Spleen (tissue), 11 donors: ENCODE measurements at regions not wholly inside any gene's neighbourhood (a gene's known extent, or its start where the extent isn't known, plus 50 kb on each side); places are given as distances from the start of the nearest gene placed in this dataset.

Source experiments
- DNase-seq: peaks from one replicate; pipeline ENCODE4 v3.0.0-alpha.2; 2020
- H3K27ac ChIP-seq, 8 donors: fragments of 200-600 bp; sonication (generic) in 7 of 8; 1 replicate in 4 of 8; 2 replicates in 4 of 8; pipeline versions ENCODE4 v1.5.0 to v1.8.0; 2016 to 2021; ENCODE audit warnings: inconsistent platforms in 4 of 8, mild to moderate bottlenecking in 4 of 8, moderate library complexity in 1 of 8
- H3K27me3 ChIP-seq, 7 donors: fragments of 200-600 bp; sonication (generic) in 6 of 7; replicated peaks in 1 of 7; 1 replicate in 4 of 7; 2 replicates in 3 of 7; pipeline versions ENCODE4 v1.5.0 to v1.8.0; 2016 to 2021; ENCODE audit warnings: inconsistent platforms in 3 of 7, mild to moderate bottlenecking in 1 of 7
- H3K36me3 ChIP-seq, 6 donors: fragments of 200-600 bp; sonication (generic) in 5 of 6; 1 replicate in 4 of 6; 2 replicates in 2 of 6; pipeline versions ENCODE4 v1.5.0 to v1.8.0; 2016 to 2021; ENCODE audit warnings: inconsistent platforms in 2 of 6
- H3K4me1 ChIP-seq, 6 donors: fragments of 200-600 bp; sonication (generic) in 5 of 6; 1 replicate in 3 of 6; 2 replicates in 3 of 6; pipeline versions ENCODE4 v1.5.0 to v1.8.0; 2016 to 2021; ENCODE audit warnings: inconsistent platforms in 3 of 6
- H3K4me3 ChIP-seq, 8 donors: fragments of 200-600 bp; sonication (generic) in 7 of 8; 1 replicate in 4 of 8; 2 replicates in 4 of 8; pipeline versions ENCODE4 v1.5.0 to v1.8.0; 2016 to 2021; ENCODE audit warnings: inconsistent platforms in 4 of 8, mild to moderate bottlenecking in 4 of 8, moderate library complexity in 2 of 8
- H3K9me3 ChIP-seq, 8 donors: fragments of 200-600 bp; sonication (generic) in 7 of 8; 1 replicate in 4 of 8; 2 replicates in 4 of 8; pipeline versions ENCODE4 v1.5.0 to v1.8.0; 2016 to 2021; ENCODE audit warnings: inconsistent platforms in 4 of 8
- CTCF ChIP-seq, 11 experiments: fragments of 200-600 bp in 7 of 11; fragments of 450-650 bp in 4 of 11; sonication (generic) in 4 of 11; IDR thresholded peaks in 8 of 11; conservative IDR thresholded peaks in 3 of 11; 1 replicate in 7 of 11; 2 replicates in 4 of 11; pipeline versions ENCODE4 v1.4.0 to v1.8.0; 2016 to 2021; ENCODE audit warnings: antibody characterized with exemption in 11 of 11, inconsistent platforms in 4 of 11, mild to moderate bottlenecking in 1 of 11
- POLR2A ChIP-seq, 3 donors: fragments of 450-650 bp; IDR thresholded peaks; one replicate each; pipeline ENCODE4 v1.5.1; 2017; ENCODE audit warnings: antibody characterized with exemption in 3 of 3, mild to moderate bottlenecking in 1 of 3
- POLR2AphosphoS5 ChIP-seq, 3 donors: sonication (generic); formaldehyde crosslinking; IDR thresholded peaks; one replicate each; pipeline ENCODE4 v1.5.1; 2017; ENCODE audit warnings: antibody characterized with exemption in 3 of 3
- WGBS, 5 donors: extraction: QIAGEN DNeasy Blood & Tissue Kit in 3 of 5; methylation state at CpG; one replicate each; pipeline versions ENCODE4 v1.1.5 to v1.1.7; 2013 to 2018; 5-methylcytosine and 5-hydroxymethylcytosine counted together
- intact Hi-C: fragments of 100-400 bp; cut with DNase I; formaldehyde crosslinking; loops from one replicate; pipeline ENCODE4 v1.15.0; 2023; ENCODE audit warnings: low total_unique reads
- donor health status: healthy with polysubstance abuse.
- donor health status: DM: no; HTN: no; CAD: no; lungs with moderate emphysema.
- donor health status: DM: no; HTN: no; CAD: no.
- donor health status: Bipolar disorder and iron deficiency.
- donor health status: healthy.
- donor health status: DM: no; HTN: no; CAD: no.
- donor health status: DM: yes; HTN: yes; CAD: no.

GRCh38 chr15:46322753-46323152, 687.9 kb downstream of the SQOR start:
- Histone ChIP-seq H3K9me3 (no peaks in the 10 kb centered on the region), H3K27me3 (no peaks in the 10 kb centered on the region), H3K36me3 (no peaks in the 10 kb centered on the region), H3K27ac (no peak overlapping the region), H3K4me1 (no peaks in the 10 kb centered on the region), H3K4me3 (no peak overlapping the region)
- TF ChIP-seq POLR2A (IDR thresholded peaks at IDR 0.05) (no peak), POLR2AphosphoS5 (IDR thresholded peaks at IDR 0.05) (no peak), CTCF (IDR thresholded peaks at IDR 0.05 in 8 of 11, conservative IDR thresholded peaks at IDR 0.05 in 3 of 11) (no peak)
- 80 to 91% (median 87%) methylated on average over 3 of the region's 3 CpGs for WGBS, 5 donors
- intact Hi-C loops, result no loop called here
- no peak for DNase-seq

- intact Hi-C loops, result no loop called here
- DNase-seq, result no peak
- no peak for TF ChIP-seq POLR2A (IDR thresholded peaks at IDR 0.05)
- no peak for TF ChIP-seq POLR2AphosphoS5 (IDR thresholded peaks at IDR 0.05)
- no peak for TF ChIP-seq CTCF (IDR thresholded peaks at IDR 0.05 in 8 of 11, conservative IDR thresholded peaks at IDR 0.05 in 3 of 11)
- Histone ChIP-seq H3K4me1 (no peaks in the 10 kb centered on the region), H3K27me3 (no peaks in the 10 kb centered on the region), H3K4me3 (no peak overlapping the region), H3K9me3 (no peaks in the 10 kb centered on the region), H3K27ac (no peak overlapping the region), H3K36me3 (no peaks in the 10 kb centered on the region)
Measured at GRCh38 chr15:46326173-46326572, 691.3 kb downstream of the SQOR start.

- intact Hi-C loops, result no loop called here
- no peak overlapping the region for H3K4me3 ChIP-seq
- DNase-seq, result no peak
- no peaks in the 10 kb centered on the region for H3K9me3 ChIP-seq
- 93 to 98% (median 94%) methylated on average over 1 of the region's 1 CpG for WGBS, 5 donors
- no peak overlapping the region for H3K27ac ChIP-seq
- no peak for TF ChIP-seq POLR2AphosphoS5 (IDR thresholded peaks at IDR 0.05)
- TF ChIP-seq POLR2A (IDR thresholded peaks at IDR 0.05), result no peak
- TF ChIP-seq CTCF (IDR thresholded peaks at IDR 0.05 in 8 of 11, conservative IDR thresholded peaks at IDR 0.05 in 3 of 11), result no peak
- H3K36me3 ChIP-seq, result no peaks in the 10 kb centered on the region
- H3K27me3 ChIP-seq, result no peaks in the 10 kb centered on the region
- H3K4me1 ChIP-seq, result no peaks in the 10 kb centered on the region
Measured at GRCh38 chr15:46328821-46329220, 694.0 kb downstream of the SQOR start.

- Histone ChIP-seq H3K36me3 (no peaks in the 10 kb centered on the region), H3K27me3 (no peaks in the 10 kb centered on the region), H3K27ac (no peak overlapping the region), H3K4me3 (no peak overlapping the region), H3K4me1 (no peaks in the 10 kb centered on the region), H3K9me3 (no peaks in the 10 kb centered on the region)
- no peak for DNase-seq
- TF ChIP-seq CTCF (IDR thresholded peaks at IDR 0.05 in 8 of 11, conservative IDR thresholded peaks at IDR 0.05 in 3 of 11), result no peak
- no peak for TF ChIP-seq POLR2A (IDR thresholded peaks at IDR 0.05)
- TF ChIP-seq POLR2AphosphoS5 (IDR thresholded peaks at IDR 0.05), result no peak
- intact Hi-C loops, result no loop called here
- 71 to 85% (median 74%) methylated on average over 1 of the region's 1 CpG for WGBS, 5 donors
Measured at GRCh38 chr15:46329876-46330275, 695.0 kb downstream of the SQOR start.
